IPS DF 19.7 (cell line): ENCODE measurements at regions not wholly inside any gene's neighbourhood (a gene's known extent, or its start where the extent isn't known, plus 50 kb on each side); places are given as distances from the start of the nearest gene placed in this dataset.

Source experiments
- DNase-seq: peaks from one replicate; pipeline ENCODE4 v3.0.0-alpha.2; 2013; ENCODE audit warnings: low read depth, low spot score

DNA sequence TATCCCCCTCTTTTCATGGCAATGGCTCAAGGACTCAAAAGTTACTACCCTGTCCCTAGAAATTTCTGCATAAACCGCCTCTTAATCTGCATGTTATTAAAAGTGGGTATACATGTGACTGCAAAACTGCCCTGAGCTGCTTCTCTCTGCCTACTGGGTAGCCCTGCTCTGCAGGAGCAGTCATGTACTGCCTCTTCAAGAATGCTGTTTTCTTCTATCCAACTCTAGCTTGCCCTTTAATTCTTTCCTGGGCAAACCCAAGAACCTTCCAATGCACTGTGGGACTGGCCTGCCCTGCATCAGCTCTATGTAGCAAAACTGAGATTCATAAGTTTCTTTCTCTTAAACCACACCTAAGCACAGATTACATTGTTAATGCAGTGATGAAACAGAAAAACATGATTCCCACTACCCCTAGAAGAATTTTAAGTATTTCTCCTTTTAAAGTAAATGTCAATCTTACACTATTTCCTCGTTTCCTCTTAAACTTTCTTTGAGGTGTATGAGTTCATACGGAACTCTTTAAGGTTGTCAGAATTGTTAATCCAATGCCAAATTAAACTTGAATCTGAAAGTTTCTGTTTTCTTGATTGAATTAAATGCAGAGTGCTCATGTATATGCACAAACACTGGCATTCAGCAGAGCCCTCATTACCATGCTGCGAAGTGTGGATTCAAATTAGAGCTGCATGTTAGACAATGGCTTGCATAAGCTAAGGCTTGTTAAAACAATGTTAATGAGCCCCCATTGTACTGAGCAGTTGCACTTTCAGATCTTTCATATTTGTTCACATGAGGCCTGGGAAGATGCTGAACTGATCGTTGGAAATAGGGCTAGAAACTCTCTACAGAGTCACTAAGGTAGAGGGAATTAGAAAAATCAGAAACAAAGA is 669.9 kb upstream of the PCDH20 start:
- no peak for DNase-seq

DNA sequence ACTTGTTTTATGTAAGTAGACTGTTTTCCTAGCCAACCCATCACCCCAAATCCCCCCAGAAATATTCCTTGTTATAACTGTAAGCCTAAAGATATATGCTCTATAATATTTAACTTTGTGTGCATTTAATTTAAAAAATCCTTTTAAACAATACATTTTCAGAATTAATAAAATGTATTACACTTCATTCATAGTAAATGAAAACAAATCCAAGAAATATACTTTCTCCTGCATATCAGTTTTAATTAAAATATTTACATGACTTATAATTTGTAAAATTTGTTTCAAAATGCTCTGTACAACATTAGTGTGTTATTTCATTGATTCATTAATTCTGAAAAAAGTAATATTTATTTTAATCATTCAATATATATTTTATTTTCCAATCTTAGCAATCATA is 669.1 kb upstream of the PCDH20 start:
- no peak for DNase-seq

DNA sequence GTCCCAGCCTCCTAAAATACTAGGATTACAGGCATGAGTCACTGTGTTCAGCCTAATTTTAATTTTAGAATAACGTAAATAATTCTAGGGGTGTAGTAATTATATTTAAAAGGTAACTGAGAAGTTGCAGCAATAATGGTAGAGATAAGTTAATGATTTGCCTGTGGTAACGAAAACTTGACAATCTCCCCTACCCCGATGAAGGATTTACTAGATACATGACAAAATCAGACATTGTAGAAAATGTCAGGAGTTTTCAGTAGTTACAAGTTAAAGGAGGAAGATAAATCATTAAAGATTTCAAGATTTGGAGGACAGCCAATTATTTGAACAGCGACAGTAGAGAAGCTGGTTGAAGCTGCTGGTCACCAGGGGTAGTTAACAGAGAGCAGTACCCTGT is 652.2 kb upstream of the PCDH20 start:
- no peak for DNase-seq

DNA sequence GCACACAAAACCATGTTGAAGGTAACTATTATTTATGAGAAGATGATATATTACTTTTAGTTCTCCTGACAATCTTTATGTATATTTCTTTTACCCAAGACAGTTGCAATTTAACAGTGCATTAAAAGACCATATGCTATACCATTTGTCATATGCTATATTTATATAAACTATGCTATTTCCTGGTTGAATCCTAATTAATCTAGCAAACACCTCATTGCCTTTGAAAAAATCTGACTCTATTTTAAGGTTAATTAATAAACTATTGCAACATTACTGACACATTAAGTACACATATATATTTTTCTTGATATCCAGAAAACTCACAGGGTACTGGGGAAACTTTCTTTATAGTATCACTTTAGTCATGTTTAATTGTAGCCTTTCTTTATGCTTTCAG is 649.4 kb upstream of the PCDH20 start:
- DNase-seq = no peak

DNA sequence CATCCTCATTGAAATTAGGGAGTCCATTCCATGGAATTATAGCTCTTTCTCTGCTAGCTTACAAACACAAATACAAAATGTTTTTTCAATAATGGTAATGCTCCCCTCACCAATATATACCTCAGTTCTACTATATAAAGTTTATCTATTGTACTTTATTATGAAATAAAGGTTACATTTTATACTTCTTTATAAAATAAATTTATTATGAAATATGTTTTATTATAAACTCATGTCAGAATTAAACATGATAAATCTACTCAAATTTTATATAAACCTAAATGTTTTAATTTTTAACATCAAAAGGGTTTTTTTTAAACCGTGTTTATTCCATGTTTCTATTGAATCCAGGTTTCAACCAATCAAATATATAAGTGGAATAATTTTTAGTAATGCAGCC is 646.1 kb upstream of the PCDH20 start:
- no peak for DNase-seq

DNA sequence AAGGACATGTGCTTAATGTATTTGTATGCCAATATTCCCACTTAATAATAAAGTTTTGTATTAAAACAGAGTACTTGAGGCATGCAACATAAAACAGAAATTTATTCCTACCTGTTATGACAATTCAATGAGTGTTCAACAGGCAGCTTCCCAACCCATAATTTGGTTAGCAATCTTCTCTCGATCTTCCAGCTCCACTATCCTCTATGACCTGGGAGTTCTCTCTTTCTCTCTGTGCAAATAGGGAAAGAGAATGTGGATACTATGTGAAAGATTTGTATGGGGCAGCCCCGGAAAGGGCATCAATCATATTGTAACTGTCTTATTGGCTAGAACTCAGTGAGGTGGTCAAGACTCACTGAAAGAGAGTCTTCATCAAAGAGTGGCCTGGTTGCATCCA is 644.9 kb upstream of the PCDH20 start:
- DNase-seq = no peak

DNA sequence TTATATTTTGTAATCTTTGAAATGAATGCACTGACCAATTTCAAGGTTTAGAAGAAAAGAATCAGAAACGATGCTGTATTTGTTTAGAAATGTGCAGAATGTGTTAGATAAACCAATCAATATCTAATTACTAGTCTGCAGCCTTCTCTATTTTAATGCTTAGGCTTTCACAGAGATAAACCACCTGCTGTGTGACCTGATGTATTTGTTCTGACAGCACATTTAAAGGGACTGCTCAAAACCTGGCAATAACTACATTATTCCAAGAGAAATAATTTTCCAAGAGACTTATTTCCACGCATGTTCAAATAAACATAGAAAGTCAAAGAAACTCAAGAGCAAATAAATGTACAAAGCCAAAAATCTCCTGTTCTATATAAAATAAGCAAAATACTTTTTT is 641.6 kb upstream of the PCDH20 start:
- DNase-seq = no peak

DNA sequence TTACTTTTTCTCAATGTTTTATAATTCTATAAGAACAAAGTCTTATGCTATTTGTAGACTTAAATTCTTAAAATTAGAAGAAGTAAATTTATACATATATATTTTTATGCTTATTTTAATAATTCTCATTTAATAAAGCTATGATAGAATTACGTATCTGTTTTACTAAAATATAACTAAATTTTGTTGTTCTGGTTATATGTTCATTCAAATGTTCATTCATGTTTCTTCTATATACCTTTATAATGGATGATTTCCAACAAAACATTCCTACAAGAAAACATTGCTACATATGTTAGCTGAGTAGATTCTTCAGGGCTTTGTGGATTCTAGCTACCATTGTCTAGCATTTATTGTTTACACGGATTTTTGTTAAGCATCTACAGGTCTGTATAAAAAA is 634.3 kb upstream of the PCDH20 start:
- no peak for DNase-seq

DNA sequence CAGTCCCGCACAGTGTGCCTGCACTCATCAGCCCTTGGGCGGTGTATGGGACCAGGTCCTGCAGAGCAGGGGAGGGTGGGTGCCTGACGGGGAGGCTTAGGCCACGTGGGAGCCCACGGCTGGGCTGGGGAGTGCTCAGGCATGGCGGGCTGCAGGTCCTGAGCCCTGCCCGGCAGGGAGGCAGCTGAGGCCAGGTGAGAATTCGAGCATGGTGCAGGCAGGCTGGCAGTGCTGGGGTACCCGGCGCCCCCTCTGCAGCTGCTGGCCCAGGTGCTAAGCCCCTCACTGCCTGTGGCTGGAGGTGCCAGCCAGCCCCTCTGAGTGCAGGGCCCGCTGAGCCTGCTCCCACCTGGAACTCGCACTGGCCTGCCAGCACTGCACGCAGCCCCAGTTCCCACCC is 630.9 kb upstream of the PCDH20 start:
- DNase-seq = no peak

DNA sequence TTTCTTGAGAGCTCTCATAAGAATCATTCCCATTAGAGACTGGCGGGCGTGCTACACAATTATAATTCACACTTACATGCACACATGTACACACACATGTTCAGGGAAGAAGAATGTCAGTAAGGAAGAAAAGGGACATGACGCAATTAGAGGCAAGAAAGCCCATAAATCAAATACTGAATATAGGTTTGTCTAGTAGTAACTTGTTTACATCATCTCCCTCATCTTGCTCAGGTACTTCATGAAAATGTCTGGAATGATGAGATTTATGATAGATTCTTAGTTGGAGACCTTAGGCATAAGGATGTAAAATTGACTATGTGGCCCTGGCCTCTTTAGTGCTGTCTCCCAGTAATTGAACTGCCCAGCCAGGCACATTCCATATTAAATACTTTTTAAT is 628.0 kb upstream of the PCDH20 start:
- DNase-seq = no peak

DNA sequence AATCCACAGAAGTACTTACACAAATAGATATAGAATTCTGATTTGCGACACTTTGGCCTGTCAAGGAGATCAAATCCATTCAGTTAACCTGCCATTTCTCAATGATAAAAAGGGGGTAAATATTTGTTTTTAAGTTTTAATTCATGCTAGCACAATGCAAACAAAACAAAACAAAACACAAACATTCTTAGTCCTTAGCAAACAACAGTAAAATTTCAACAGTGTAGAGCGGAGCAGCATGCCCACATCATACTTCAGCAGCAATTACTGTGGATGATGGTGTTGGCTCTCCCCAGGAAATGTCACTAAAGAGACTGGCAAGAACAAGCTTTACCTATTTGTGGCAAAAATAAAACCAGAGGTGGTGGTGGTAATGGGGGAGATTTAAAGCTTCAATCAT is 625.2 kb upstream of the PCDH20 start:
- no peak for DNase-seq

DNA sequence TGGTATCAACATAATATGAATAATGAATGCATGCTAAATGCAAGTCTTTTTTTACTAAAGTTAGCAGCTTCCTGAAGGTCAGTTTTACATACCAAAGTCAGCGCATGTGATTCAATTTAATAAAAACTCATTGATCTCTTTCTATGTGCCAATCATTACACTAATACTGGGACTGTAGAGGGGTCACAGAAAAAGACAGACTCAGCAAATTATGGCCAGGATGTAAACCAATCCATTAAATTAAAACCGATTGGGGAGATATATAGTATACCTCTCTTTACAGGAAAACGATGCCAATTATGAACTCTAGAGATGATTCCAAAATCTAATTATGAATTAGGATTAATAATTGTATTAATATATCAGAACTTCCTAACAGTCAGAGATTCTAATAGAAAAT is 624.4 kb upstream of the PCDH20 start:
- DNase-seq = no peak

DNA sequence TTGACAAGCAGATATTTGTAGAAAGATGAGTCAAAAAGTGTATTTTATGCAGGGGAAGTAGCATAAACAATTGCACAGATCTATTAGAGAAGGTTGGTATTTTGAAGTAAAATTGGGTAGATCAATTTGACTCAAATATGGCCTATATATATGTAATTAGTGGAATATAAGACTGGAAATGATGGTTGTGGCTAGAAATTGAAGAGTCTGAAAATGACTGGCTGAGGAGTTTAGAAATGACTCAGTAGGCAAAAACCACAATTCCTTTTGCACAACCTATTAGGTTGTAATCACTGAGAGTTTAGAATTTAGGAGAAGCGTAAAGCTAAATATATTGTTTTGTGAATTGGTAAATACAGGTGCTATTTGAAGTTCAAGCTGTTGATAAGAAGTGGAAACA is 622.6 kb upstream of the PCDH20 start:
- DNase-seq = no peak

DNA sequence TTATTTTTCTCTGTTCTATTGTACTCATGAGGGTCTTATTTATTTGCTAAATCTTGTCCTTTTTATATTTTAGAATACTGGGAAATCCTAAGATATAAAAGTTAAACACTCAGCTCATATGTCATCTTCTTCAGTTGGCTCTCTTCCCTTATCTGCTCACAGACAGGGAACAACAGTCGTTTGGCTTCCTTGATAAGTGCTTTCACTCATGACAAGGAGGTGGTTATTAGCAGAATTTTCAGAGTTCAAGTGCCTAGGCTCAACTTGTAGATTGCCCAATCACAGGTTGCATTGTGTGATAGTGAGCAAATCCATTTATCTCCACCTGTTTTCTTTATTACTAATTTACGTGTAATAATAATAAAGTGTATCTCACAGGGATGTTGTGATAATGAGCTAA is 620.3 kb upstream of the PCDH20 start:
- DNase-seq = no peak

DNA sequence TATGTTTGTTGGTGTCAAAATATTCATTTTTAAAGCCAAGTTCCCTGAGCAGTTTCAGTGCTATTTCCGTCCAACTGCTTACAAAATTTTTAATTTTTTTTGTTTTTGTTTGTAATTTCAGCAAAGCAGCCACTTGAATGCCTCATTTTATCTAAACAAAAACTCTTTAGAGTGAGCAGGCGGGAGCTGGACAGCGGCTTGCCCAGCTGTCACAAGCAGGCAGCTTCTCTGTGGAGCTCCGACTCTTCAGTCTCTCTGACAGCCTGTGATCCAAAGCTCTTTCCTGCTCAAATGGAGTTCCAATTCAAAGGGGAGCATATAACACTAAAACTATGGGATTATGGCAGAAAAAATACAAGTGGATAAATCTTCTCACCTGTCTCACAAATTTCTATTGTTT is 618.3 kb upstream of the PCDH20 start:
- DNase-seq = no peak

DNA sequence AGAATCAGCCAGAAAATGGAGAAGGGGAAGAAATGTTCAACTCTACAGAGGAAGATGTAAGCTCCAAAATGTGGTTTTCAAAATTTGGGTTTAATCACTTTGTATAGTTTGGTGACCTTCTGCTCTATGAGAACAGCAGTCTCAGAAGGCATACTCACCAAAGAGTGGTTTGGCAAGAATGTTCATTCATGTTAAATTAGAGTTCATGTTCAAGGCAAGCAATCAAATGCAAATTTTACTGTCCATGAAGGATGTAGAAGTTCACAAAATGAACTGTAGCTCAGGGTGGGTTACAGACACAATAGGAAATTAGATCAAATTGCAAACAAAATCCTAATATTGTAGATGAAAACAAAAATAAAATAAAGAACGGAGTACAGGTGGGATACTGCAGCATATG is 606.7 kb upstream of the PCDH20 start:
- no peak for DNase-seq

DNA sequence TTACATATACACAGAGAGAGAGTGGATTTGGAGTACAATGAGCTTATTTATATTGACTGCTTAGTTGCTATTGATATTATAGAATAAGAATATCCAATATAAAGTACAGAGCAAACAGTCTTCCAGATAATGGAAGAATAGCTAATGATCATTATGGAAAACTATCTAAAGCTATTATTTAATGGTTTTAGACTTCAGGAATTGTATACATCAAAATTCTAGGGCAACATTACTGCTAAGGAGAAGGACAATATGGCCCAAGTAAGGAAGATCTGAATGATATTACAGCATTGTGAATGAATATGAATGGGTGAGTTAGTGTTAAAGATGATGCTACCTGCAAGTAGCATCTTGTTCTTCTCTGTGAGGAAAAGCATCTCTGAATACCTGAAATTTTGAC is 604.2 kb upstream of the PCDH20 start:
- DNase-seq = no peak

DNA sequence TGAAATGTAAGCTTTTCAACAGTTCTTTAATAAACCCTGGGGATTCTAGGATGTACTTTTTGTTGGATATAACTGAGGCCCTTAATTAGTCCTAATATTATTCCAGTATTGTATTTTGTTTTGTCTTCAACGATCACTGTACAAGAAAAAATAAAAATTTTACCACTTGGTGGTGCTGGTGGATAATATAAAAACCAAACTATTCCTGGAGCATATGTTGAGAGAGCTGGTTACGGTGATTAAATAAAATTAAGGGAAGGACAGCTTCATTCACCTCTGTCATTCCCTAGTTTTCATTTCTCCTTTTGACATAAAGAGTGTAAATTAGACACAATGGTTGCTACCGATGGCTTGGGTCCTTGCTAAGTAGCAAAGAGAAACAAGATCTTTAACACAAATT is 598.6 kb upstream of the PCDH20 start:
- DNase-seq = no peak

DNA sequence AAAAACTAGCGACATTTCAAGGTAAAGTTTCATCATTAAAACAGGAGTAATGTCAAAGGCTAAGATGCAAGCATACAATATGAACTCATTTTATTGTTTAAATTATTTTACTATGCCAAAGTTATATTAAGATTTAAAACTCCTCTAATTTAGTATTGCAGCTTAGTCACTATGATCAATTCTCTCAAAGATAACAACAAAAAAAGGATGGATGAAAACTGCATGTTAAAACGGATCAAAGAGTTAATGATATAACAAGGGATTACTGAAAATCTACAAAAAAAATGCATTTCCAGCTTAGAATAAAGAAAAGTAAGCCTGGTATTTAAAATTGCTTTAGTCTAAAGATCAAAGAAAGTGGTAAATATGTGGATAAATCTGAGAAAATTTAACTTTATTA is 587.8 kb upstream of the PCDH20 start:
- no peak for DNase-seq

DNA sequence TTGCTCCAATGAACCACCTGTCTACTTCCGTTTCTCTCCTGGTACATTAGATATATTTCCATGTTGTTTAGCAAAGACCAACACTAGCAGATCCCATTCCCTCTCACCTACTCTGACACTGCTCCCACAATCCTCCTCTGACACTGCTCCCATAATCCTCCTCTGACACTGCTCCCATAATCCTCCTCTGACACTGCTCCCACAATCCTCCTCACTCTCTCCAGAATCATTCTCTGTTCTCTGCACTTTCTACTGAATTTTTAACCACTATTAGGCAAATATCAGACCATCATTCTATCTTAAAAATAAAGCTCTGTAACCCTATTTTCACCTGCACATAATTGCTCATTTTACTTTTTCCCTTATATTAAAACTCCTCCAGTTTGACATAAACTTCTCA is 578.5 kb upstream of the PCDH20 start:
- DNase-seq = no peak

DNA sequence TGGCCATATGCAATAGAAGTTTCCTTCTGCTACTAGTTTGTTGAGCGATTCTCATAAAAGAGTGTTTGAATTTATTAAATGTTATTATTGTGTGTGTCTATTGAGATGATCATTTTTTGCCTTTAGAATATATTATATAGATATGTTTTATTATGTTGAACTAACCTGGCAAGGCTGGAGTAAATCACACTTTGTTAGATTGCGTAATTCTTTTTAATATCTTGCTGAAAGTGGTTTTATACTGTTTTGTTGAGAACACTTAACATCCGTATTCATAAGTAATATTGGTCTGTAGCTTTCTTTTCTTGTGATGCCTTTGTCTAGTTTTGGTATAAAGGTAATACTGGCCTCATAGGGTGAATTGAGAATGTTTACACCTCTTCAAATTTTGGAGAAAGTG is 574.3 kb upstream of the PCDH20 start:
- DNase-seq = no peak

DNA sequence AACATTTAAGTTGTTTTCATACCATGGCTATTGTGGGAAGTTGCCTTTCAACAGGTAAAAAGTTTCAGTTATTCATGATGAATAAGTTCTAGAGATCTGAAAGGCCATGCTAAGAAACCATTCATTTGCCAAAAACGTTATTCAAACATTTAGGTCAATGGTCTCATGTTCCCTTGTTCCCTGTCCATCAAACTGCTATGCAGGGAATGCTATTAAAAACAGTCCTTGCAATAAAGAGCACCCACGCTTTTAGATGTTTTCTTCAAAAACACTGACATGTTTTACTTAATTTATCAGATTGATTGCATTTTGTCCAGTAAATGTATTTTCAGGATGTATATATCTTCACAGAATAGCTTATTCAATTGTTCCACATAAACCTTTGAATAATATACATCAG is 573.2 kb upstream of the PCDH20 start:
- no peak for DNase-seq

DNA sequence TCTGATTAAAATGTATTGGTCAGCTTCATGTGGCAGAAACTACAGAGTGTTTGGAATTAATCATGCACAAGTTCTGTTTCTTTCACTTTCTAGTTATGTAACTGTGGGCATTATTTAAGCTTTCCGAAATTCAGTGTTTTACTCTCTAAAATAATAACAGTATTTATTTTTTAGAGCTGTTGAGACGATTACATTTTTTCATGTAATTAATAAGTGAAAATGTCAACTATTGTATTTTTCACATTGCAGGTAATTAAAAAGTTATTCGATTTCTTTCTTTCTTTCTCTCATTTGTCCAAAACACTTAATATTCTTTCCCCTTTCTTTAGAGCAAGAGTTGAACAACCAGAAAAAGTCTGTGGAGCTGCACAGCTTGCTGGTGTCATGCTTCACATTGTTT is 559.4 kb upstream of the PCDH20 start:
- DNase-seq = no peak

DNA sequence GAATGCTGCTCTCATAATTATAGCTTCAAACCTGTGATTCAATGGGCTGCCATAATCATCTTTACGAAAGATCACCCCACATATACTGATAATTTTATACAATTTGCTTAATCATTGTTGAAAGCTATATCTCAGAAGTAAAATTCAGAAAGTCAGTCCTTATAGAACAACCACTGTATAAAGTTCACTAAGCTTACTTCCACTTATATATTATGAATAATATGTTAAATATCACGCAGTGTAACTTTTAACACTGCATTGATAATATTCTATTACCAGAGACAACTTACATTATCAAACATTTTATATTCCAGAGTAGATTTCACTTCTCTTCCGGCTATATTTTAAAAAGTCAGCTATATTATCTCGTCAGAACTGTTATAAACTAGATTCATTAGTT is 550.1 kb upstream of the PCDH20 start:
- DNase-seq = no peak
